OCI-LY1 (cell line): ENCODE measurements at regions not wholly inside any gene's neighbourhood (a gene's known extent, or its start where the extent isn't known, plus 50 kb on each side); places are given as distances from the start of the nearest gene placed in this dataset.

ENCODE experiments used
- CTCF ChIP-seq: fragments of 200-600 bp; sonication (generic), shearing (Covaris generic); IDR thresholded peaks from 2 replicates; pipeline ENCODE4 v1.5.1; 2017; ENCODE audit warnings: mild to moderate bottlenecking, antibody characterized with exemption, low read length, moderate library complexity, mixed read lengths
- EZH2 ChIP-seq: fragments of 200-600 bp; sonication (generic), shearing (Covaris generic); IDR thresholded peaks from 2 replicates; pipeline ENCODE4 v1.8.0; 2017; ENCODE audit warnings: borderline replicate concordance, mixed run types, mild to moderate bottlenecking, antibody characterized with exemption, low read length, moderate library complexity, mixed read lengths

- no peak for TF ChIP-seq CTCF
- no peak for TF ChIP-seq EZH2
Observed at GRCh38 chr9:135009794-135010585, 77.5 kb upstream of the OLFM1 start.
